PC-3 (cell line): ENCODE measurements at regions not wholly inside any gene's neighbourhood (a gene's known extent, or its start where the extent isn't known, plus 50 kb on each side); places are given as distances from the start of the nearest gene placed in this dataset.

Source experiments
- ATAC-seq: fragments of 200-7000 bp; cut with Tn5 transposase; 2 replicates; pipeline ENCODE4 v1.9.1; 2020; ENCODE audit warnings: mild to moderate bottlenecking, moderate library complexity
- BruUV-seq: library from RNA; stranded (reverse); fragments of 400-500 nt; replicated peaks from 2 replicates; lab custom pipeline; 2021; lab: Mats Ljungman, UMichigan
- CTCF ChIA-PET: fragments of 300-600 bp; sonication (Branson Sonifier 250); formaldehyde crosslinking; loops from one replicate; lab custom pipeline; 2022; ENCODE audit warnings: antibody characterized with exemption; lab: Charles Lee
- POLR2A ChIA-PET: fragments of 300-600 bp; sonication (Branson Sonifier 250); formaldehyde crosslinking; loops from one replicate; lab custom pipeline; 2022; ENCODE audit warnings: antibody characterized with exemption; ENCODE audit not compliant: unreplicated experiment; lab: Charles Lee
- DNase-seq: peaks from one replicate; pipeline ENCODE4 v3.0.0-alpha.2; 2015
- H2AFZ ChIP-seq: fragments of 300-600 bp; sonication (generic); 2 replicates; pipeline ENCODE4 v1.6.0; 2016; ENCODE audit warnings: antibody characterized with exemption, low read length
- H3F3A ChIP-seq: fragments of 300-600 bp; sonication (generic); one replicate; pipeline ENCODE4 v1.6.0; 2017; ENCODE audit warnings: antibody characterized with exemption, low read length, control low read depth, mild to moderate bottlenecking; ENCODE audit not compliant: unreplicated experiment
- H3K27ac ChIP-seq: fragments of 300-600 bp; sonication (generic); 2 replicates; pipeline ENCODE4 v1.5.1; 2016; ENCODE audit warnings: mild to moderate bottlenecking, low read length
- H3K27me3 ChIP-seq: fragments of 300-600 bp; sonication (generic); 2 replicates; pipeline ENCODE4 v1.6.1; 2016; ENCODE audit warnings: low read length, mixed read lengths
- H3K36me3 ChIP-seq: fragments of 300-600 bp; sonication (generic); 2 replicates; pipeline ENCODE4 v1.6.1; 2016; ENCODE audit warnings: low read depth, mixed run types, low read length, mixed read lengths
- H3K4me1 ChIP-seq: fragments of 300-600 bp; sonication (generic); 2 replicates; pipeline ENCODE4 v1.5.1; 2016; ENCODE audit warnings: low read length; ENCODE audit not compliant: insufficient read depth
- H3K4me2 ChIP-seq: fragments of 300-600 bp; sonication (generic); 2 replicates; pipeline ENCODE4 v1.6.0; 2016; ENCODE audit warnings: low read length
- H3K4me3 ChIP-seq: fragments of 300-600 bp; sonication (generic); 2 replicates; pipeline ENCODE4 v1.5.1; 2016; ENCODE audit warnings: mild to moderate bottlenecking, low read length, mixed read lengths
- H3K79me2 ChIP-seq: fragments of 300-600 bp; sonication (generic); 2 replicates; pipeline ENCODE4 v1.6.1; 2017; ENCODE audit warnings: low read length, mixed read lengths
- H3K9ac ChIP-seq: fragments of 300-600 bp; sonication (generic); 2 replicates; pipeline ENCODE4 v1.6.0; 2016; ENCODE audit warnings: mild to moderate bottlenecking, low read length
- H3K9me2 ChIP-seq: fragments of 300-600 bp; sonication (generic); replicated peaks from 2 replicates; pipeline ENCODE4 v1.6.1; 2016; ENCODE audit warnings: mixed run types, low read length, mixed read lengths
- H3K9me3 ChIP-seq: fragments of 300-600 bp; sonication (generic); 2 replicates; pipeline ENCODE4 v1.6.1; 2016; ENCODE audit warnings: low read length, mixed read lengths
- H4K20me1 ChIP-seq: fragments of 300-600 bp; sonication (generic); 2 replicates; pipeline ENCODE4 v1.6.1; 2016; ENCODE audit warnings: low read length, mixed read lengths
- EZH2 ChIP-seq: fragments of 300-600 bp; sonication (generic); IDR thresholded peaks from one replicate; pipeline ENCODE4 v1.6.1; 2017; ENCODE audit warnings: antibody characterized with exemption, mild to moderate bottlenecking, low read length; ENCODE audit not compliant: unreplicated experiment
- EZH2phosphoT487 ChIP-seq: fragments of 300-600 bp; sonication (generic); IDR thresholded peaks from 2 replicates; pipeline ENCODE4 v1.6.1; 2018; ENCODE audit warnings: mild to moderate bottlenecking, antibody characterized with exemption, low read length, borderline replicate concordance
- intact Hi-C: fragments of 100-400 bp; cut with micrococcal nuclease; formaldehyde crosslinking; loops from 2 replicates; pipeline ENCODE4 v1.9.0; 2023
- TF ChIP-seq, protein P1 (sequence below): fragments of 300-600 bp; sonication (generic); conservative IDR thresholded peaks from 2 replicates; pipeline ENCODE4 v1.5.1; 2017; ENCODE audit warnings: antibody characterized with exemption, low read depth, mild to moderate bottlenecking, low read length

DNA sequence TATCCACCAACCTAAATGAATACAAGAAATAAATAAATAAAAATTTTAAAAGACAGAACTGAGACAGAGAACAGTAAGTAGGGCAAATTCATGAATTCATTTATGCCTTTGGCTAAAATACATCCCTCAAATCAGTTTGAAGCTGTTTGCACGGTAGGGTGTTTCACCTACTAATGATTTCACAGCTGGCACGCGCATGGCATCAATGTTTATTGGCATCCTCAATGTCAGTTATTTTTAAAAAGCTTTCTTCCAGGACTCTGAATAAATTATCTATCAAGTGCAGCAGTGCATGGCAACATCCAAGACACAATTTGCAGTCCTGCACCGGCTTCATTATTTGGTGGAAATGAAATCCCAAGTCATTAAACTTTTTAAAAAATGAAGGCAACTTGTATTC lies 985.2 kb upstream of the ROBO1 start:
- Histone ChIP-seq H3K27me3 (no peaks in the 10 kb centered on the region), H3K9me3 (no peaks in the 10 kb centered on the region), H2AFZ (no peak overlapping the region), H4K20me1 (no peaks in the 10 kb centered on the region), H3K4me1 (no peaks in the 10 kb centered on the region), H3K4me3 (no peak overlapping the region), H3K4me2 (no peak overlapping the region), H3K9me2 (no peaks in the 10 kb centered on the region), H3K9ac (no peak overlapping the region), H3F3A (no peaks in the 10 kb centered on the region), H3K79me2 (no peaks in the 10 kb centered on the region), H3K27ac (no peak overlapping the region), H3K36me3 (0 out of 2 replicates have a peak, but pooled peaks cover 2% of the 10 kb centered on the region)
- ChIA-PET CTCF (no interaction called here), POLR2A (no interaction called here)
- DNase-seq (no peak), ATAC-seq (no peak)
- intact Hi-C loops, result no loop called here
- no TSS peak for BruUV-seq
- TF ChIP-seq EZH2phosphoT487 (no peak), EZH2 (no peak)
- TF ChIP-seq, protein P1, sequence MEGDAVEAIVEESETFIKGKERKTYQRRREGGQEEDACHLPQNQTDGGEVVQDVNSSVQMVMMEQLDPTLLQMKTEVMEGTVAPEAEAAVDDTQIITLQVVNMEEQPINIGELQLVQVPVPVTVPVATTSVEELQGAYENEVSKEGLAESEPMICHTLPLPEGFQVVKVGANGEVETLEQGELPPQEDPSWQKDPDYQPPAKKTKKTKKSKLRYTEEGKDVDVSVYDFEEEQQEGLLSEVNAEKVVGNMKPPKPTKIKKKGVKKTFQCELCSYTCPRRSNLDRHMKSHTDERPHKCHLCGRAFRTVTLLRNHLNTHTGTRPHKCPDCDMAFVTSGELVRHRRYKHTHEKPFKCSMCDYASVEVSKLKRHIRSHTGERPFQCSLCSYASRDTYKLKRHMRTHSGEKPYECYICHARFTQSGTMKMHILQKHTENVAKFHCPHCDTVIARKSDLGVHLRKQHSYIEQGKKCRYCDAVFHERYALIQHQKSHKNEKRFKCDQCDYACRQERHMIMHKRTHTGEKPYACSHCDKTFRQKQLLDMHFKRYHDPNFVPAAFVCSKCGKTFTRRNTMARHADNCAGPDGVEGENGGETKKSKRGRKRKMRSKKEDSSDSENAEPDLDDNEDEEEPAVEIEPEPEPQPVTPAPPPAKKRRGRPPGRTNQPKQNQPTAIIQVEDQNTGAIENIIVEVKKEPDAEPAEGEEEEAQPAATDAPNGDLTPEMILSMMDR, result no peak

DNA sequence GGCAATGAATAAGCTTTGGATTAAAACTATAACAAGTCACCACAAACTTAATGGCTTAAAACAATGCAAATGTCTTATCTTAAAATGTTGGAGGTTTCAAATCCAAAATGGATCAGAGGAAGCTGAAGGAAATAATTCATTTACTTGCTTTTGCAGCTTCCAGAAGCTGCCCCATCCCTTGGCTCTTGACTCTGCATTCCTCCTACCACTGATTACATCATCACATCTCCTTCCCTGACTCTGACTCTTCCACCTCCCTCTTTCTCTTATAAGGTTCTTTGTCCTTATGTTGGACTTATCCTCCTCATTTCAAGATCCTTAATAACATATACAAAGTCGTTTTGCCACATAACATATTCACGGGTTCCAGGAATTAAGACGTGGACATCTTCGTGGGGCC lies 982.8 kb upstream of the ROBO1 start:
- no peak for ATAC-seq
- Histone ChIP-seq H3K27ac (no peak overlapping the region), H3K79me2 (no peaks in the 10 kb centered on the region), H4K20me1 (no peaks in the 10 kb centered on the region), H3F3A (no peaks in the 10 kb centered on the region), H3K9me3 (no peaks in the 10 kb centered on the region), H3K4me2 (no peak overlapping the region), H3K9ac (no peak overlapping the region), H3K27me3 (no peaks in the 10 kb centered on the region), H3K9me2 (no peaks in the 10 kb centered on the region), H2AFZ (no peak overlapping the region), H3K4me3 (no peak overlapping the region), H3K36me3 (no peaks in the 10 kb centered on the region), H3K4me1 (no peaks in the 10 kb centered on the region)
- TF ChIP-seq, protein P1, result no peak
- TF ChIP-seq EZH2 (no peak), EZH2phosphoT487 (no peak)
- no TSS peak for BruUV-seq
- intact Hi-C loops, result no loop called here
- ChIA-PET CTCF (no interaction called here), POLR2A (no interaction called here)
- no peak for DNase-seq

DNA sequence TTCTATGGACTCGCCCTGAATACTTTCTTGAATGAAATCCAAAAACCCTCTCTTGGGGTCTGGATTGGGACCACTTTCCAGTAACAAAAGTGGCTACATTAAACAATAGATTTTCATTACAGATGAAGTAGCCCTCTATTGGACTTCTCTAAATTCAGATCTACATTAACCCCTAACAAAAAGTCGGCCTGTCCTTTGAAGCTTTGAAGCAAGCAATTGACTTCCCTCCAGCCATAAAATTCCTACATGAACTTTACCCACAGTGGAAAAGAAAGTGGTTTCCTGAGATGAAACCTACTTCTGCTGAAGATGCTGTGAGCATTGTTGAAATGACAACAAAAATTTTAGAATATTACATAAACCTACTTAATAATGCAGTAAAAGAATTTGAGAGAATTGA lies 967.1 kb upstream of the ROBO1 start:
- Histone ChIP-seq H3K79me2 (no peaks in the 10 kb centered on the region), H3K4me3 (no peak overlapping the region), H4K20me1 (no peaks in the 10 kb centered on the region), H3K27me3 (no peaks in the 10 kb centered on the region), H3K9ac (no peak overlapping the region), H3K9me2 (no peaks in the 10 kb centered on the region), H3K4me1 (peaks cover 13% of the 10 kb centered on the region), H2AFZ (no peak overlapping the region), H3K36me3 (no peaks in the 10 kb centered on the region), H3K27ac (no peak overlapping the region), H3F3A (no peaks in the 10 kb centered on the region), H3K4me2 (no peak overlapping the region), H3K9me3 (no peaks in the 10 kb centered on the region)
- TF ChIP-seq EZH2phosphoT487, result no peak
- TF ChIP-seq, protein P1, result no peak
- no peak for TF ChIP-seq EZH2
- ChIA-PET CTCF (no interaction called here), POLR2A (interaction anchor here (0.7 kb wide), 1 partner anchor 451 kb away, joined by 5 read pairs; no protein-coding TSS in a partner anchor)
- BruUV-seq, result no TSS peak
- intact Hi-C loops, result no loop called here
- ATAC-seq, result no peak
- no peak for DNase-seq
